ENCODE measurements at regions not wholly inside any gene's neighbourhood (a gene's known extent, or its start where the extent isn't known, plus 50 kb on each side); places are given as distances from the start of the nearest gene placed in this dataset.

- no peak for TF ChIP-seq CTCF (conservative IDR thresholded peaks at IDR 0.05 in 1 of 2, IDR thresholded peaks at IDR 0.05 in 1 of 2; ENCODE audit: low read depth in 1 of 2, low read length in 2 of 2)
- no peak for TF ChIP-seq EZH2 (IDR thresholded peaks at IDR 0.05; ENCODE audit: low read length, missing control alignments)
Observed at GRCh38 chr10:113469796-113470195, 83.1 kb upstream of the HABP2 start.

All from fibroblast of lung (primary cell).